CD14-positive monocyte (primary cell): ENCODE measurements at regions not wholly inside any gene's neighbourhood (a gene's known extent, or its start where the extent isn't known, plus 50 kb on each side); places are given as distances from the start of the nearest gene placed in this dataset.

Source experiments
- DNase-seq, 3 donors: peaks; one replicate each; pipeline ENCODE4 v3.0.0-alpha.2; 2011 to 2022
- H2AFZ ChIP-seq: 2 replicates; pipeline ENCODE4 v1.6.0; 2012; ENCODE audit warnings: mild to moderate bottlenecking, low read depth, low read length, inconsistent platforms; ENCODE audit not compliant: insufficient read depth, poor library complexity, severe bottlenecking
- H3K27ac ChIP-seq, 2 donors: 1 replicate in 1 of 2; 2 replicates in 1 of 2; pipeline ENCODE4 v1.5.1; 2012 to 2013; ENCODE audit warnings: low read length in 2 of 2, control low read depth in 1 of 2, inconsistent platforms in 1 of 2, low read depth in 1 of 2, mild to moderate bottlenecking in 1 of 2
- H3K27me3 ChIP-seq, 2 donors: one replicate each; pipeline versions ENCODE4 v1.6.0 to v1.6.1; 2011 to 2013; ENCODE audit warnings: low read length in 2 of 2; ENCODE audit not compliant: control insufficient read depth in 2 of 2, insufficient read depth in 2 of 2
- H3K36me3 ChIP-seq, 2 donors: replicated peaks in 1 of 2; 1 replicate in 1 of 2; 2 replicates in 1 of 2; pipeline versions ENCODE4 v1.5.1 to v1.6.1; 2012 to 2013; ENCODE audit warnings: low read length in 2 of 2, control low read depth in 1 of 2, inconsistent platforms in 1 of 2, mild to moderate bottlenecking in 1 of 2; ENCODE audit not compliant: insufficient read depth in 2 of 2, control insufficient read depth in 1 of 2
- H3K4me1 ChIP-seq, 2 donors: 1 replicate in 1 of 2; 2 replicates in 1 of 2; pipeline versions ENCODE4 v1.5.1 to v1.6.1; 2012 to 2013; ENCODE audit warnings: low read length in 2 of 2, control low read depth in 1 of 2, inconsistent platforms in 1 of 2, mild to moderate bottlenecking in 1 of 2, moderate library complexity in 1 of 2; ENCODE audit not compliant: insufficient read depth in 2 of 2, control insufficient read depth in 1 of 2
- H3K4me2 ChIP-seq: replicated peaks from 2 replicates; pipeline ENCODE3; 2012; ENCODE audit warnings: low read length, moderate library complexity, mild to moderate bottlenecking; ENCODE audit not compliant: poor library complexity, severe bottlenecking; ENCODE audit errors: extremely low read depth
- H3K4me3 ChIP-seq, 3 experiments: fragments of 200-600 bp in 1 of 3; sonication (generic) in 1 of 3; replicated peaks in 1 of 3; 1 replicate in 2 of 3; 2 replicates in 1 of 3; pipeline ENCODE4 v1.5.1; 2011 to 2013; ENCODE audit warnings: low read length in 3 of 3, mild to moderate bottlenecking in 3 of 3, control low read depth in 2 of 3, low read depth in 2 of 3, inconsistent platforms in 1 of 3, moderate library complexity in 1 of 3
- H3K79me2 ChIP-seq: 2 replicates; pipeline ENCODE4 v1.6.0; 2012; ENCODE audit warnings: mild to moderate bottlenecking, control low read depth, inconsistent platforms, low read length, moderate library complexity; ENCODE audit not compliant: insufficient read depth
- H3K9ac ChIP-seq: 2 replicates; pipeline ENCODE4 v1.6.0; 2017; ENCODE audit warnings: low read length, mild to moderate bottlenecking; ENCODE audit not compliant: insufficient read depth, poor library complexity, severe bottlenecking
- H3K9me3 ChIP-seq, 2 donors: replicated peaks in 1 of 2; 1 replicate in 1 of 2; 2 replicates in 1 of 2; pipeline versions ENCODE4 v1.5.1 to v1.6.1; 2012 to 2013; ENCODE audit warnings: low read length in 2 of 2, control low read depth in 1 of 2; ENCODE audit not compliant: control insufficient read depth in 1 of 2, insufficient read depth in 1 of 2
- H4K20me1 ChIP-seq: 2 replicates; pipeline ENCODE4 v1.6.0; 2012; ENCODE audit warnings: mild to moderate bottlenecking, low read length, control low read depth, moderate library complexity; ENCODE audit not compliant: insufficient read depth
- H3K27ac Mint-ChIP-seq, 7 donors: one replicate each; pipeline ENCODE4 v1.8.0; 2020; ENCODE audit warnings: mild to moderate bottlenecking in 7 of 7, mixed read lengths in 7 of 7, moderate library complexity in 6 of 7, inconsistent platforms in 2 of 7
- H3K27me3 Mint-ChIP-seq, 3 donors: one replicate each; pipeline ENCODE4 v1.8.0; 2021 to 2022; ENCODE audit warnings: low read depth in 3 of 3, mild to moderate bottlenecking in 3 of 3, mixed read lengths in 3 of 3, moderate library complexity in 3 of 3, inconsistent platforms in 1 of 3
- H3K36me3 Mint-ChIP-seq, 2 donors: one replicate each; pipeline ENCODE4 v1.8.0; 2020; ENCODE audit warnings: mixed read lengths in 2 of 2, inconsistent platforms in 1 of 2, mild to moderate bottlenecking in 1 of 2
- H3K4me1 Mint-ChIP-seq: one replicate; pipeline ENCODE4 v1.8.0; 2020; ENCODE audit warnings: mild to moderate bottlenecking, mixed read lengths
- H3K4me3 Mint-ChIP-seq, 2 donors: one replicate each; pipeline ENCODE4 v1.8.0; 2020; ENCODE audit warnings: mild to moderate bottlenecking in 2 of 2, mixed read lengths in 2 of 2, moderate library complexity in 1 of 2
- H3K9me3 Mint-ChIP-seq, 7 donors: one replicate each; pipeline ENCODE4 v1.8.0; 2020 to 2022; ENCODE audit warnings: mixed read lengths in 7 of 7, mild to moderate bottlenecking in 6 of 7, moderate library complexity in 6 of 7, inconsistent platforms in 2 of 7
- WGBS: methylation state at CpG from one replicate; pipeline ENCODE4 v1.1.5; 2013; ENCODE audit warnings: missing lambda C conversion rate; ENCODE audit not compliant: insufficient coverage; 5-methylcytosine and 5-hydroxymethylcytosine counted together
- intact Hi-C, 2 donors: fragments of 100-400 bp; cut with micrococcal nuclease; formaldehyde crosslinking; loops; one replicate each; pipeline versions ENCODE4 v1.15.0 to v1.15.1; 2023
- TF ChIP-seq, protein P1 (sequence below): fragments of 200-600 bp; IDR thresholded peaks from one replicate; pipeline ENCODE4 v1.8.0; 2022; ENCODE audit warnings: antibody characterized with exemption, mild to moderate bottlenecking

GRCh38 chr2:60268661-60269060, 284.8 kb downstream of the BCL11A start:
- Mint-ChIP-seq H3K27ac (no peak overlapping the region), H3K9me3 (peaks cover 0 to 11% (median 7%) of the 10 kb centered on the region in 7 donors), H3K4me1 (peaks cover 2% of the 10 kb centered on the region), H3K27me3 (peaks cover 0 to under 1% (median 0%) of the 10 kb centered on the region in 3 donors), H3K36me3 (no peaks in the 10 kb centered on the region), H3K4me3 (no peak overlapping the region)
- WGBS, result no CpG with 5 or more reads among the region's 2 CpGs
- intact Hi-C loops, result no loop called here
- H3K27ac ChIP-seq, result no peak overlapping the region
- no peaks in the 10 kb centered on the region for H3K27me3 ChIP-seq
- H3K4me1 ChIP-seq, result no peaks in the 10 kb centered on the region
- DNase-seq, result no peak
- H3K79me2 ChIP-seq, result no peaks in the 10 kb centered on the region
- no peaks in the 10 kb centered on the region for H4K20me1 ChIP-seq
- peaks cover 0 to 7% of the 10 kb centered on the region in 2 donors for H3K9me3 ChIP-seq
- H3K4me2 ChIP-seq, result no peak overlapping the region
- H3K36me3 ChIP-seq, result no peaks in the 10 kb centered on the region
- H3K9ac ChIP-seq, result no peak overlapping the region
- H3K4me3 ChIP-seq, result no peak overlapping the region
- no peak overlapping the region for H2AFZ ChIP-seq
- TF ChIP-seq, protein P1, sequence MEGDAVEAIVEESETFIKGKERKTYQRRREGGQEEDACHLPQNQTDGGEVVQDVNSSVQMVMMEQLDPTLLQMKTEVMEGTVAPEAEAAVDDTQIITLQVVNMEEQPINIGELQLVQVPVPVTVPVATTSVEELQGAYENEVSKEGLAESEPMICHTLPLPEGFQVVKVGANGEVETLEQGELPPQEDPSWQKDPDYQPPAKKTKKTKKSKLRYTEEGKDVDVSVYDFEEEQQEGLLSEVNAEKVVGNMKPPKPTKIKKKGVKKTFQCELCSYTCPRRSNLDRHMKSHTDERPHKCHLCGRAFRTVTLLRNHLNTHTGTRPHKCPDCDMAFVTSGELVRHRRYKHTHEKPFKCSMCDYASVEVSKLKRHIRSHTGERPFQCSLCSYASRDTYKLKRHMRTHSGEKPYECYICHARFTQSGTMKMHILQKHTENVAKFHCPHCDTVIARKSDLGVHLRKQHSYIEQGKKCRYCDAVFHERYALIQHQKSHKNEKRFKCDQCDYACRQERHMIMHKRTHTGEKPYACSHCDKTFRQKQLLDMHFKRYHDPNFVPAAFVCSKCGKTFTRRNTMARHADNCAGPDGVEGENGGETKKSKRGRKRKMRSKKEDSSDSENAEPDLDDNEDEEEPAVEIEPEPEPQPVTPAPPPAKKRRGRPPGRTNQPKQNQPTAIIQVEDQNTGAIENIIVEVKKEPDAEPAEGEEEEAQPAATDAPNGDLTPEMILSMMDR, result no peak

DNA sequence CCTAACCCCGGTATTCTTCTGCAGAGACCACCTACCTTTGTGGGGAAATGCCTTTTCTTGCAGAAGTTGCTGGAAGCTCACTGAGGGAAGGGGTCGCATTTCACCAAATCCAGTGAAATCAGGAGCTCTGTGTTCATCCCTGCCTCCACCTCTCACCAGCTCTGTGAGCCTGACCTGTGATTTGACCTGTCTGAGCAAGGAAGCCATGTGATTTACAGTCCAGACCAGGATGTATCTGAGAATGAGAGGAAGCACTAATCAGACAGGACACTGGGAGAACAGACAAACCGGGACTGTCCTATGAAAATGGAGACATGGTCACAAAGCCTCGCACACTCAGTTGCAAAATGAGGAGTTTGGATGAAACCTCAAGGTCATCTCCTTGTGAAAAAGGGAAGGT, 285.4 kb downstream of the BCL11A start:
- H3K4me1 Mint-ChIP-seq, result peaks cover 2% of the 10 kb centered on the region
- H3K4me3 ChIP-seq, result no peak overlapping the region
- H3K27me3 Mint-ChIP-seq, result peaks cover 0 to 2% (median 0%) of the 10 kb centered on the region in 3 donors
- peaks cover 0 to 7% of the 10 kb centered on the region in 2 donors for H3K9me3 ChIP-seq
- H3K9me3 Mint-ChIP-seq, result peaks cover 0 to 11% (median 7%) of the 10 kb centered on the region in 7 donors
- 83% methylated on average over 4 of the region's 4 CpGs for WGBS
- H4K20me1 ChIP-seq, result no peaks in the 10 kb centered on the region
- intact Hi-C loops, result no loop called here
- H3K36me3 ChIP-seq, result no peaks in the 10 kb centered on the region
- no peaks in the 10 kb centered on the region for H3K4me1 ChIP-seq
- TF ChIP-seq, protein P1, result no peak
- no peaks in the 10 kb centered on the region for H3K36me3 Mint-ChIP-seq
- H2AFZ ChIP-seq, result no peak overlapping the region
- H3K4me3 Mint-ChIP-seq, result no peak overlapping the region
- no peaks in the 10 kb centered on the region for H3K27me3 ChIP-seq
- H3K27ac ChIP-seq, result no peak overlapping the region
- no peak for DNase-seq
- H3K79me2 ChIP-seq, result no peaks in the 10 kb centered on the region
- no peak overlapping the region for H3K9ac ChIP-seq
- no peak overlapping the region for H3K4me2 ChIP-seq
- no peak overlapping the region for H3K27ac Mint-ChIP-seq
